H1 (cell line): ENCODE measurements at regions not wholly inside any gene's neighbourhood (a gene's known extent, or its start where the extent isn't known, plus 50 kb on each side); places are given as distances from the start of the nearest gene placed in this dataset.
A peak's percentile ranks its signal among the peaks of the same experiment; 100 is the strongest.

Experiments used
- CTCF ChIA-PET: fragments of 300-600 bp; sonication (Branson Sonifier 250); formaldehyde crosslinking; loops from one replicate; lab custom pipeline; 2021; ENCODE audit not compliant: partially characterized antibody; lab: Charles Lee
- POLR2A ChIA-PET: fragments of 300-600 bp; sonication (Branson Sonifier 250); formaldehyde crosslinking; loops from one replicate; lab custom pipeline; 2021; ENCODE audit warnings: inconsistent platforms; ENCODE audit not compliant: partially characterized antibody; lab: Charles Lee
- DNase-seq, 2 experiments: peaks; one replicate each; pipeline versions ENCODE4 v3.0.0 to v3.0.0-alpha.2; 2010 to 2022; ENCODE audit warnings: low spot score in 2 of 2, low read depth in 1 of 2, mixed read lengths in 1 of 2
- FAIRE-seq: peaks from 2 replicates; lab custom pipeline; 2011; peaks lifted over from hg19 to GRCh38; lab: Jason Lieb, UNC
- H2AFZ ChIP-seq: 2 replicates; pipeline ENCODE4 v1.8.1; 2012; ENCODE audit warnings: low read length, inconsistent platforms
- H2AK5ac ChIP-seq: 2 replicates; pipeline ENCODE4 v1.6.1; 2013; ENCODE audit warnings: low read depth, low read length
- H2BK120ac ChIP-seq: replicated peaks from 2 replicates; pipeline ENCODE3; 2013; ENCODE audit warnings: low read depth, low read length, inconsistent platforms
- H2BK12ac ChIP-seq: 2 replicates; pipeline ENCODE4 v1.6.1; 2013; ENCODE audit warnings: low read depth, low read length
- H2BK15ac ChIP-seq: 2 replicates; pipeline ENCODE4 v1.6.1; 2013; ENCODE audit warnings: low read length
- H2BK20ac ChIP-seq: 2 replicates; pipeline ENCODE4 v1.6.1; 2013; ENCODE audit warnings: low read length
- H2BK5ac ChIP-seq: 2 replicates; pipeline ENCODE4 v1.6.1; 2013; ENCODE audit warnings: low read depth, low read length
- H3K14ac ChIP-seq: 2 replicates; pipeline ENCODE4 v1.6.1; 2013; ENCODE audit warnings: inconsistent platforms; ENCODE audit not compliant: insufficient read length
- H3K18ac ChIP-seq: 2 replicates; pipeline ENCODE4 v1.6.1; 2013; ENCODE audit warnings: low read length; ENCODE audit errors: extremely low read depth
- H3K23ac ChIP-seq: 2 replicates; pipeline ENCODE4 v1.6.1; 2013; ENCODE audit warnings: inconsistent platforms; ENCODE audit not compliant: insufficient read length
- H3K23me2 ChIP-seq: 2 replicates; pipeline ENCODE4 v1.6.1; 2013; ENCODE audit warnings: low read depth, low read length
- H3K27ac ChIP-seq: 2 replicates; pipeline ENCODE4 v1.6.1; 2011; ENCODE audit warnings: low read depth, low read length, inconsistent platforms
- H3K27me3 ChIP-seq, 4 experiments: replicated peaks in 1 of 4; 1 replicate in 1 of 4; 2 replicates in 3 of 4; pipeline versions ENCODE4 v1.6.1 to v1.8.1; 2011 to 2013; ENCODE audit warnings: low read length in 3 of 4, mild to moderate bottlenecking in 3 of 4, inconsistent platforms in 2 of 4, mixed read lengths in 2 of 4, moderate library complexity in 1 of 4; ENCODE audit not compliant: control insufficient read depth in 3 of 4, insufficient read depth in 3 of 4; ENCODE audit errors: extremely low read depth in 1 of 4
- H3K36me3 ChIP-seq, 4 experiments: 2 replicates each; pipeline versions ENCODE4 v1.6.1 to v1.8.1; 2011 to 2013; ENCODE audit warnings: mild to moderate bottlenecking in 4 of 4, low read length in 3 of 4, moderate library complexity in 2 of 4, control low read depth in 1 of 4, inconsistent platforms in 1 of 4; ENCODE audit not compliant: insufficient read depth in 4 of 4, control insufficient read depth in 2 of 4
- H3K4ac ChIP-seq: replicated peaks from 2 replicates; pipeline ENCODE3; 2013; ENCODE audit warnings: low read length, low read depth, mixed read lengths, inconsistent platforms; ENCODE audit not compliant: insufficient read length
- H3K4me1 ChIP-seq, 4 experiments: replicated peaks in 1 of 4; 1 replicate in 1 of 4; 2 replicates in 3 of 4; pipeline versions ENCODE4 v1.6.1 to v1.8.1; 2011 to 2013; ENCODE audit warnings: low read length in 3 of 4, inconsistent platforms in 2 of 4, mixed read lengths in 1 of 4; ENCODE audit not compliant: insufficient read depth in 4 of 4, control insufficient read depth in 3 of 4
- H3K4me2 ChIP-seq, 2 experiments: 2 replicates each; pipeline versions ENCODE4 v1.6.1 to v1.8.1; 2011 to 2013; ENCODE audit warnings: low read depth in 2 of 2, low read length in 2 of 2, control low read depth in 1 of 2, inconsistent platforms in 1 of 2, mild to moderate bottlenecking in 1 of 2; ENCODE audit not compliant: insufficient read depth in 1 of 2
- H3K4me3 ChIP-seq, 4 experiments: fragments of 200-600, 300-600 bp in 1 of 4; sonication (generic), shearing (Covaris generic), sonication (Bioruptor Twin) in 1 of 4; 2 replicates each; pipeline versions ENCODE4 v1.5.1 to v1.8.1; 2011 to 2016; ENCODE audit warnings: low read length in 4 of 4, low read depth in 3 of 4, control low read depth in 2 of 4, inconsistent platforms in 2 of 4, mild to moderate bottlenecking in 2 of 4, mixed read lengths in 1 of 4, moderate library complexity in 1 of 4; ENCODE audit not compliant: insufficient read depth in 2 of 4; ENCODE audit errors: extremely low read depth in 1 of 4
- H3K56ac ChIP-seq: replicated peaks from 2 replicates; pipeline ENCODE3; 2013; ENCODE audit warnings: low read depth, mild to moderate bottlenecking, mixed read lengths, low read length, inconsistent platforms; ENCODE audit not compliant: insufficient read length
- H3K79me1 ChIP-seq: 2 replicates; pipeline ENCODE4 v1.6.1; 2013; ENCODE audit warnings: low read depth, low read length, control low read depth
- H3K79me2 ChIP-seq, 2 experiments: 2 replicates each; pipeline versions ENCODE4 v1.6.1 to v1.8.1; 2012 to 2013; ENCODE audit warnings: low read length in 2 of 2, mild to moderate bottlenecking in 2 of 2, inconsistent platforms in 1 of 2; ENCODE audit not compliant: insufficient read depth in 2 of 2, control insufficient read depth in 1 of 2
- H3K9ac ChIP-seq, 4 experiments: replicated peaks in 1 of 4; 1 replicate in 1 of 4; 2 replicates in 3 of 4; pipeline versions ENCODE4 v1.6.1 to v1.8.1; 2011 to 2013; ENCODE audit warnings: low read depth in 3 of 4, low read length in 3 of 4, control low read depth in 2 of 4, mild to moderate bottlenecking in 2 of 4, moderate library complexity in 2 of 4, inconsistent platforms in 1 of 4; ENCODE audit errors: extremely low read depth in 1 of 4
- H3K9me3 ChIP-seq, 2 experiments: 2 replicates each; pipeline versions ENCODE4 v1.6.1 to v1.8.1; 2012 to 2013; ENCODE audit warnings: mild to moderate bottlenecking in 2 of 2, moderate library complexity in 2 of 2, control low read depth in 1 of 2, inconsistent platforms in 1 of 2, low read depth in 1 of 2, low read length in 1 of 2, mixed read lengths in 1 of 2; ENCODE audit not compliant: insufficient read depth in 2 of 2
- H4K20me1 ChIP-seq, 2 experiments: replicated peaks in 1 of 2; 2 replicates each; pipeline versions ENCODE3 to v1.8.1; 2011 to 2013; ENCODE audit warnings: inconsistent platforms in 2 of 2, low read length in 2 of 2, mild to moderate bottlenecking in 1 of 2; ENCODE audit not compliant: insufficient read depth in 2 of 2, control insufficient read depth in 1 of 2
- H4K5ac ChIP-seq: 2 replicates; pipeline ENCODE4 v1.6.1; 2013; ENCODE audit warnings: low read length, low read depth, mixed read lengths, inconsistent platforms; ENCODE audit not compliant: insufficient read length
- H4K8ac ChIP-seq: 2 replicates; pipeline ENCODE4 v1.8.0; 2013; ENCODE audit warnings: mild to moderate bottlenecking, moderate library complexity, low read length, inconsistent platforms; ENCODE audit not compliant: insufficient read depth; ENCODE audit errors: extremely low read depth
- H4K91ac ChIP-seq: replicated peaks from 2 replicates; pipeline ENCODE3; 2013; ENCODE audit warnings: low read length, mixed read lengths, inconsistent platforms; ENCODE audit not compliant: insufficient read length
- BACH1 ChIP-seq: IDR thresholded peaks from 2 replicates; pipeline ENCODE4 v1.6.1; 2012; ENCODE audit warnings: low read length, improper control_type of control experiment
- CEBPB ChIP-seq: IDR thresholded peaks from 2 replicates; pipeline ENCODE4 v1.6.1; 2012; ENCODE audit warnings: low read depth, low read length
- CREB1 ChIP-seq: IDR thresholded peaks from 2 replicates; pipeline ENCODE4 v1.6.1; 2012; ENCODE audit warnings: inconsistent platforms
- EP300 ChIP-seq, 2 experiments: IDR thresholded peaks; 1 replicate in 1 of 2; 2 replicates in 1 of 2; pipeline ENCODE4 v1.6.1; 2011 to 2012; ENCODE audit warnings: low read depth in 2 of 2, low read length in 2 of 2, mild to moderate bottlenecking in 2 of 2, borderline replicate concordance in 1 of 2, inconsistent platforms in 1 of 2, moderate library complexity in 1 of 2
- FOSL1 ChIP-seq: IDR thresholded peaks from 2 replicates; pipeline ENCODE4 v1.6.1; 2011; ENCODE audit warnings: mild to moderate bottlenecking, low read depth, low read length, moderate library complexity; ENCODE audit not compliant: insufficient read depth
- HDAC6 ChIP-seq: IDR thresholded peaks from one replicate; pipeline ENCODE4 v1.7.1; 2012; ENCODE audit warnings: low read depth, mild to moderate bottlenecking, inconsistent platforms, low read length, moderate library complexity
- PHF8 ChIP-seq: fragments of 200-600 bp; sonication (generic); conservative IDR thresholded peaks from 2 replicates; pipeline ENCODE4 v1.7.1; 2012; ENCODE audit warnings: low read depth, mild to moderate bottlenecking, inconsistent platforms, low read length, moderate library complexity
- SAP30 ChIP-seq: fragments of 300-600 bp; sonication (generic); IDR thresholded peaks from 2 replicates; pipeline ENCODE4 v1.7.1; 2012; ENCODE audit warnings: low read length, moderate library complexity, mild to moderate bottlenecking, inconsistent platforms; ENCODE audit not compliant: insufficient read depth, insufficient replicate concordance
- SRF ChIP-seq: IDR thresholded peaks from 2 replicates; pipeline ENCODE4 v1.6.1; 2011; ENCODE audit warnings: mild to moderate bottlenecking, low read depth, low read length, moderate library complexity
- WGBS, 2 experiments: shearing (Covaris generic) in 1 of 2; methylation state at CpG; one replicate each; pipeline versions ENCODE4 v1.1.6 to v1.1.7; 2013 to 2015; ENCODE audit warnings: low lambda C conversion rate in 2 of 2, mixed read lengths in 2 of 2, inconsistent platforms in 1 of 2, low coverage in 1 of 2, missing lambda C conversion rate in 1 of 2; ENCODE audit not compliant: insufficient replicate concordance in 2 of 2, insufficient coverage in 1 of 2, insufficient read length in 1 of 2; ENCODE audit errors: extremely low coverage in 1 of 2, missing lambda C conversion rate in 1 of 2; 5-methylcytosine and 5-hydroxymethylcytosine counted together
- TF ChIP-seq, protein P1 (sequence below), 3 experiments: IDR thresholded peaks; 1 replicate in 2 of 3; 2 replicates in 1 of 3; pipeline versions ENCODE4 v1.5.1 to v1.6.1; 2011; ENCODE audit warnings: low read length in 3 of 3, mild to moderate bottlenecking in 3 of 3, inconsistent platforms in 2 of 3, low read depth in 1 of 3, moderate library complexity in 1 of 3; ENCODE audit not compliant: insufficient read depth in 1 of 3; ENCODE audit errors: control extremely low read depth in 1 of 3

DNA sequence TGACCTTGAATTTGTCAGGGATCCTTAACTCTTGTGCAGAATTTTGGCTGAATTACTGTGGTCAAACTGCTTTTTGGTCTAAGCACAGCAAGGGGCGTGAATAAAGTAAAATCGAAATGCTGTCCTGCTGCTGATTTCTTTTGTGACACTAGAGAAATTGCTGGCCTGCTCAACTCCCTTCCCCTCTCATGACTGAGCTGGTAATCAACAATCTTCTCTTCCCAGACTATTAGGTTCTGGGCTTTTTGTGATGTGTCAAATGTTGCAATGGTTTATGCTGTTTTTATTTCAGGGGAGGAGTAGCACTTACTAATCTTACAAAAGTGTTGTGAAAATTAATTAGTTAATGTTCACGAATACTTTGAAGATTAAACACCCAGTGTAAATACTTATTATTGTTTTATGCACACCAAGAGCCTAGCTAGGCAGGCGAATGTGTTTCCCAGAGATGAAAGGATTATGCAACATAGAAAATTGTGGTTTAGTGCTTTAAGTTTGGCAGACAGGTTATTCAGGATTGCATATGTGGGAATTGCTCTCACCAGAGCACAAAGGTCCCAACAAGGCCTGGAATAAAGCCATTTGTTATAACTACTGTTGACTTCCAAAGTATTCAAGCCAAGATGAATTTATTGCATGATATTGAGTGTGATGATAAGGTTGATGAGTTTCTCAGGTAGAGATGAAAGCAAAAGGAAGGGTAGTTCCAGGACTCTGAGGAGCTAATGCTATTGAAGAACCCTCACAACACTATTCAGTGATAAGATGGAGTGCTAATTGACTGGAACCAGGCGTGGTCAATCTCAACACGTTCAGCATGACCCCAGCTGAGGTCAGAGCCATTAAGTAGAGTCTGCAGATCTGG lies 280.7 kb upstream of the ZNF608 start:
- CTCF ChIA-PET = no interaction called here
- DNase-seq (no peak), FAIRE-seq (no peak)
- Histone ChIP-seq H3K9me3 (no peaks in the 10 kb centered on the region), H2BK20ac (no peak overlapping the region), H3K23me2 (no peaks in the 10 kb centered on the region; the same call in 1 of the 2 replicates), H3K79me1 (no peaks in the 10 kb centered on the region), H3K36me3 (no peaks in the 10 kb centered on the region), H3K14ac (no peak overlapping the region), H3K9ac (peak overlapping the region in 1 of 4 experiments; percentile 34; a peak in 1 of 7 replicates), H3K23ac (no peak overlapping the region), H3K79me2 (no peaks in the 10 kb centered on the region), H4K20me1 (no peaks in the 10 kb centered on the region), H3K4me2 (no peak overlapping the region), H3K18ac (no peak overlapping the region), H2BK15ac (no peak overlapping the region), H2BK120ac (no peak overlapping the region), H3K27ac (no peak overlapping the region), H3K4me3 (no peak overlapping the region), H2BK12ac (no peak overlapping the region), H4K8ac (no peak overlapping the region), H3K4ac (no peak overlapping the region), H3K4me1 (peaks cover 0 to 7% (median 0%) of the 10 kb centered on the region in 4 experiments; a peak in 3 of 7 replicates), H2AFZ (no peak overlapping the region), H2AK5ac (no peak overlapping the region), H4K5ac (no peak overlapping the region), H3K56ac (no peak overlapping the region), H2BK5ac (no peak overlapping the region), H3K27me3 (peaks cover 0 to 1% (median 0%) of the 10 kb centered on the region in 4 experiments; a peak in 1 of 7 replicates), H4K91ac (no peak overlapping the region)
- TF ChIP-seq PHF8 = no peak
- TF ChIP-seq, protein P1, sequence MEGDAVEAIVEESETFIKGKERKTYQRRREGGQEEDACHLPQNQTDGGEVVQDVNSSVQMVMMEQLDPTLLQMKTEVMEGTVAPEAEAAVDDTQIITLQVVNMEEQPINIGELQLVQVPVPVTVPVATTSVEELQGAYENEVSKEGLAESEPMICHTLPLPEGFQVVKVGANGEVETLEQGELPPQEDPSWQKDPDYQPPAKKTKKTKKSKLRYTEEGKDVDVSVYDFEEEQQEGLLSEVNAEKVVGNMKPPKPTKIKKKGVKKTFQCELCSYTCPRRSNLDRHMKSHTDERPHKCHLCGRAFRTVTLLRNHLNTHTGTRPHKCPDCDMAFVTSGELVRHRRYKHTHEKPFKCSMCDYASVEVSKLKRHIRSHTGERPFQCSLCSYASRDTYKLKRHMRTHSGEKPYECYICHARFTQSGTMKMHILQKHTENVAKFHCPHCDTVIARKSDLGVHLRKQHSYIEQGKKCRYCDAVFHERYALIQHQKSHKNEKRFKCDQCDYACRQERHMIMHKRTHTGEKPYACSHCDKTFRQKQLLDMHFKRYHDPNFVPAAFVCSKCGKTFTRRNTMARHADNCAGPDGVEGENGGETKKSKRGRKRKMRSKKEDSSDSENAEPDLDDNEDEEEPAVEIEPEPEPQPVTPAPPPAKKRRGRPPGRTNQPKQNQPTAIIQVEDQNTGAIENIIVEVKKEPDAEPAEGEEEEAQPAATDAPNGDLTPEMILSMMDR (IDR thresholded peaks at IDR 0.05; ENCODE audit: control extremely low read depth in 1 of 3, insufficient read depth in 1 of 3, low read depth in 1 of 3, low read length in 3 of 3) = no peak
- no peak for TF ChIP-seq CREB1
- no peak for TF ChIP-seq FOSL1
- no peak for TF ChIP-seq BACH1
- no peak for TF ChIP-seq EP300 (IDR thresholded peaks at IDR 0.05; ENCODE audit: borderline replicate concordance in 1 of 2, low read depth in 2 of 2, low read length in 2 of 2)
- TF ChIP-seq HDAC6 = no peak
- no peak for TF ChIP-seq CEBPB
- no peak for TF ChIP-seq SAP30
- no peak for TF ChIP-seq SRF
- POLR2A ChIA-PET = no interaction called here
- 88% methylated on average over 6 of the region's 6 CpGs; no CpG with 5 or more reads in 1 of the 2 experiments for WGBS, 2 experiments
